ENCODE measurements at regions not wholly inside any gene's neighbourhood (a gene's known extent, or its start where the extent isn't known, plus 50 kb on each side); places are given as distances from the start of the nearest gene placed in this dataset.

- H3K4me3 ChIP-seq (ENCODE audit: low read depth in 1 of 3, low read length in 3 of 3): no peak overlapping the region
Measured at GRCh38 chr2:118644190-118644589, 203.3 kb downstream of the EN1 start.

More at GRCh38 chr2:118644190-118644589, 203.3 kb downstream of the EN1 start:
- 28% methylated on average over 4 of the region's 4 CpGs for WGBS
- H3K4me1 ChIP-seq (ENCODE audit: control insufficient read depth in 4 of 4, insufficient read depth in 4 of 4, low read length in 3 of 4): no peaks in the 10 kb centered on the region
- TF ChIP-seq RAD21 (IDR thresholded peaks at IDR 0.05) (no peak), GABPA (IDR thresholded peaks at IDR 0.05 in 1 of 2, conservative IDR thresholded peaks at IDR 0.05 in 1 of 2) (no peak), RXRA (IDR thresholded peaks at IDR 0.05) (no peak), JUND (IDR thresholded peaks at IDR 0.05) (no peak), FOXA1 (IDR thresholded peaks at IDR 0.05) (no peak), HNF4G (IDR thresholded peaks at IDR 0.05) (no peak), NR2F2 (IDR thresholded peaks at IDR 0.05) (no peak), YY1 (IDR thresholded peaks at IDR 0.05) (no peak), TAF1 (conservative IDR thresholded peaks at IDR 0.05) (no peak), EGR1 (IDR thresholded peaks at IDR 0.05; ENCODE audit: low read depth in 2 of 2) (no peak), REST (IDR thresholded peaks at IDR 0.05) (no peak), ZBTB33 (IDR thresholded peaks at IDR 0.05) (no peak), SP1 (IDR thresholded peaks at IDR 0.05) (no peak), FOXA2 (IDR thresholded peaks at IDR 0.05) (no peak), HNF4A (conservative IDR thresholded peaks at IDR 0.05) (no peak)
- TF ChIP-seq, protein P1, sequence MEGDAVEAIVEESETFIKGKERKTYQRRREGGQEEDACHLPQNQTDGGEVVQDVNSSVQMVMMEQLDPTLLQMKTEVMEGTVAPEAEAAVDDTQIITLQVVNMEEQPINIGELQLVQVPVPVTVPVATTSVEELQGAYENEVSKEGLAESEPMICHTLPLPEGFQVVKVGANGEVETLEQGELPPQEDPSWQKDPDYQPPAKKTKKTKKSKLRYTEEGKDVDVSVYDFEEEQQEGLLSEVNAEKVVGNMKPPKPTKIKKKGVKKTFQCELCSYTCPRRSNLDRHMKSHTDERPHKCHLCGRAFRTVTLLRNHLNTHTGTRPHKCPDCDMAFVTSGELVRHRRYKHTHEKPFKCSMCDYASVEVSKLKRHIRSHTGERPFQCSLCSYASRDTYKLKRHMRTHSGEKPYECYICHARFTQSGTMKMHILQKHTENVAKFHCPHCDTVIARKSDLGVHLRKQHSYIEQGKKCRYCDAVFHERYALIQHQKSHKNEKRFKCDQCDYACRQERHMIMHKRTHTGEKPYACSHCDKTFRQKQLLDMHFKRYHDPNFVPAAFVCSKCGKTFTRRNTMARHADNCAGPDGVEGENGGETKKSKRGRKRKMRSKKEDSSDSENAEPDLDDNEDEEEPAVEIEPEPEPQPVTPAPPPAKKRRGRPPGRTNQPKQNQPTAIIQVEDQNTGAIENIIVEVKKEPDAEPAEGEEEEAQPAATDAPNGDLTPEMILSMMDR (IDR thresholded peaks at IDR 0.05; ENCODE audit: low read depth, low read length, missing input control): no peak
- TF ChIP-seq, protein P2, sequence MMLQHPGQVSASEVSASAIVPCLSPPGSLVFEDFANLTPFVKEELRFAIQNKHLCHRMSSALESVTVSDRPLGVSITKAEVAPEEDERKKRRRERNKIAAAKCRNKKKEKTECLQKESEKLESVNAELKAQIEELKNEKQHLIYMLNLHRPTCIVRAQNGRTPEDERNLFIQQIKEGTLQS (IDR thresholded peaks at IDR 0.05): no peak
- TF ChIP-seq, protein P3, sequence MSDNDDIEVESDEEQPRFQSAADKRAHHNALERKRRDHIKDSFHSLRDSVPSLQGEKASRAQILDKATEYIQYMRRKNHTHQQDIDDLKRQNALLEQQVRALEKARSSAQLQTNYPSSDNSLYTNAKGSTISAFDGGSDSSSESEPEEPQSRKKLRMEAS (IDR thresholded peaks at IDR 0.05): no peak
- no peak for DNase-seq (ENCODE audit: low spot score)
- H3K9ac ChIP-seq (ENCODE audit: low read depth in 1 of 2, low read length in 2 of 2): no peak overlapping the region
- no peaks in the 10 kb centered on the region for H3K36me3 ChIP-seq (ENCODE audit: control insufficient read depth in 4 of 4, insufficient read depth in 3 of 4, low read depth in 1 of 4, low read length in 3 of 4)
- peaks cover 0 to 4% (median 0%) of the 10 kb centered on the region in 4 donors for H3K27me3 ChIP-seq (ENCODE audit: control insufficient read depth in 4 of 4, insufficient read depth in 4 of 4, low read length in 3 of 4)
- H3K9me3 ChIP-seq (ENCODE audit: control insufficient read depth in 4 of 4, low read length in 3 of 4): no peaks in the 10 kb centered on the region
- no peak overlapping the region for H3K27ac ChIP-seq (ENCODE audit: low read depth in 1 of 2, low read length in 2 of 2)

Data from liver (tissue), 8 donors.